ENCODE measurements at regions not wholly inside any gene's neighbourhood (a gene's known extent, or its start where the extent isn't known, plus 50 kb on each side); places are given as distances from the start of the nearest gene placed in this dataset.
"Not testable (repeated sequence)": the region's sequence is repeated elsewhere in the genome, so short reads cannot be mapped to it uniquely, and the experiment has no call there.

- no peak for DNase-seq (ENCODE audit: low read depth)
These were observed 300.7 kb upstream of the CELF2 start for GRCh38 chr10:10716972-10717371.

GRCh38 chr10:10722422-10722821 is 295.2 kb upstream of the CELF2 start:
- no peak for DNase-seq (ENCODE audit: low read depth)

- DNase-seq (ENCODE audit: low read depth) = no peak
These were observed 292.5 kb upstream of the CELF2 start for GRCh38 chr10:10725196-10725595.

GRCh38 chr10:10726101-10726500 is 291.6 kb upstream of the CELF2 start:
- no peak for DNase-seq (ENCODE audit: low read depth)

GRCh38 chr10:10727411-10727810 is 290.3 kb upstream of the CELF2 start:
- DNase-seq (ENCODE audit: low read depth) = not testable (repeated sequence)

GRCh38 chr10:10727812-10728211 is 289.9 kb upstream of the CELF2 start:
- no peak for DNase-seq (ENCODE audit: low read depth)

GRCh38 chr10:10730471-10731043 is 287.1 kb upstream of the CELF2 start:
- no peak for DNase-seq (ENCODE audit: low read depth)

- no peak for DNase-seq (ENCODE audit: low read depth)
These were observed 286.3 kb upstream of the CELF2 start for GRCh38 chr10:10731366-10731765.

GRCh38 chr10:10734356-10735064 is 283.2 kb upstream of the CELF2 start:
- DNase-seq (ENCODE audit: low read depth) = no peak

- DNase-seq (ENCODE audit: low read depth) = no peak
These were observed 272.4 kb upstream of the CELF2 start for GRCh38 chr10:10745291-10745690.

- no peak for DNase-seq (ENCODE audit: low read depth)
These were observed 262.2 kb upstream of the CELF2 start for GRCh38 chr10:10755490-10755889.

GRCh38 chr10:10758306-10758705 is 259.4 kb upstream of the CELF2 start:
- DNase-seq (ENCODE audit: low read depth) = no peak

- DNase-seq (ENCODE audit: low read depth) = not testable (repeated sequence)
These were observed 257.9 kb upstream of the CELF2 start for GRCh38 chr10:10759806-10760205.

GRCh38 chr10:10765017-10765416 is 252.7 kb upstream of the CELF2 start:
- DNase-seq (ENCODE audit: low read depth) = no peak

- DNase-seq (ENCODE audit: low read depth) = no peak
These were observed 245.3 kb upstream of the CELF2 start for GRCh38 chr10:10772411-10772810.

GRCh38 chr10:10772874-10773508 is 244.7 kb upstream of the CELF2 start:
- no peak for DNase-seq (ENCODE audit: low read depth)

GRCh38 chr10:10774416-10774815 is 243.3 kb upstream of the CELF2 start:
- no peak for DNase-seq (ENCODE audit: low read depth)

- DNase-seq (ENCODE audit: low read depth) = no peak
These were observed 241.3 kb upstream of the CELF2 start for GRCh38 chr10:10776363-10776762.

GRCh38 chr10:10777279-10777678 is 240.4 kb upstream of the CELF2 start:
- no peak for DNase-seq (ENCODE audit: low read depth)

- DNase-seq (ENCODE audit: low read depth) = no peak
These were observed 239.9 kb upstream of the CELF2 start for GRCh38 chr10:10777723-10778122.

- no peak for DNase-seq (ENCODE audit: low read depth)
These were observed 238.7 kb upstream of the CELF2 start for GRCh38 chr10:10778959-10779358.

- DNase-seq (ENCODE audit: low read depth) = no peak
These were observed 238.2 kb upstream of the CELF2 start for GRCh38 chr10:10779511-10779910.

- DNase-seq (ENCODE audit: low read depth) = no peak
These were observed 236.9 kb upstream of the CELF2 start for GRCh38 chr10:10780746-10781145.

GRCh38 chr10:10782603-10783002 is 235.1 kb upstream of the CELF2 start:
- no peak for DNase-seq (ENCODE audit: low read depth)
